Stimulated activated CD4-positive, alpha-beta T cell treated with anti-CD3 and anti-CD28 coated beads, Interleukin-1b, Interleukin-23, amount 100 ng/mL, for 24 hours (primary cell): ENCODE measurements at regions not wholly inside any gene's neighbourhood (a gene's known extent, or its start where the extent isn't known, plus 50 kb on each side); places are given as distances from the start of the nearest gene placed in this dataset.

Experiments used
- DNase-seq, 4 experiments: peaks; one replicate each; pipeline ENCODE4 v3.0.0-alpha.2; 2020; ENCODE audit warnings: low read depth in 4 of 4, low spot score in 1 of 4

- no peak for DNase-seq
These were observed 64.3 kb downstream of the DMRTA2 start for GRCh38 chr1:50358962-50359361.

DNA sequence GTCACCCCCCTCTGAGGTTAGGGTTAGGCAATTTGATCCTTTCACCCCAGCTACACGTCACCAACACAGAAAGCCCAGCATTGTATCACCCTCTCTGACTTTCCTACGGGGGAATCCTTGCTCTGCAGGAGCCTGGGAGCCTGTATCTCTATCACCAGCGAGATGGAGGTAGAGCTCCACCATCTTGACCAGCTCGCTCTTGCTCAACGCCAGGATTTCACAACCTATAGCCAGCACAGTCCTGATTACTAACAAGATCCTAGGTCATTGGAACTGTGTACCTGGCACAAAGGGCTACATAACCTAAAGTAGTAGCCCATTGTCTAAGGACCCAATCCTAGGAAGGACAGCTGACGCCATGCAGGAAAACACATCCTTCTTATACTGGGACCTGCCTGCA, 66.1 kb downstream of the DMRTA2 start:
- no peak for DNase-seq

DNA sequence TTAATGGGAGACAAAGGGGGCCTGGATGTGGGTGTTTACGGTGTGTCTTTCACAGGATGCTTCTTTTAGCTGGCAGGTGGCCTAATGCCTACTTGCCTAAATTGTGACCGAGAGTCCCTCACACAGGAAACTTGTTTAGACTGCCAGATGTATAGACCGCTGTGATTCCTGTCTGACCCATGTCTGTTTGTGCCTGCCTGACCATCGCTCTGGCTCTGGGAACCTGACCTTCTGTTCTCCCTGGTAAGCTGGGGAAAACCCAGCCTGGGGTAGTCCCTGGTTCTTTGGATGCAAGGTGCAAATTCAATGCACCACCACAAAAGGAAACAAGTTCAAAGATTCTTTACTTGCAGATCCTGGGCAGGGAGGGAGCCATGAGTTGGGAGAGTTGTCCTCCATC, 68.4 kb downstream of the DMRTA2 start:
- DNase-seq: no peak

DNA sequence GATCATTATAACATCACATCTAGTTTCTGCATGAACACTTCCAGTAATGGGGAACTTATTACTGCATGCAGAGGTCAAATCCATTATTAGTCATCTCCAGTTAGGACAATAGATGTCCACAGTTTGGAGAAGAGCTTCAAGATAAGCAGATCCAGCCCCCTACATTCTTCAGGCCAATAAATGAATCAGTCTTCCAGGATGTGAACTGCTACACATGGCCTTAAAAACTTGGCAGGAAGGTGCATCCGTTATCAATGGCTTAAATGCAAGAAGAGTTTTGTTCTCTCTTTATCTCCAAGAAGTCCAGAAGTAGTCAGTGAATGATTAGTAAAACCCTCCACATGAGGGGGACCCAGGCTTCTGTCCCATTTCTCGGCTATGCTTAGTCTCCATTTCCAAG, 70.8 kb downstream of the DMRTA2 start:
- DNase-seq: no peak

DNA sequence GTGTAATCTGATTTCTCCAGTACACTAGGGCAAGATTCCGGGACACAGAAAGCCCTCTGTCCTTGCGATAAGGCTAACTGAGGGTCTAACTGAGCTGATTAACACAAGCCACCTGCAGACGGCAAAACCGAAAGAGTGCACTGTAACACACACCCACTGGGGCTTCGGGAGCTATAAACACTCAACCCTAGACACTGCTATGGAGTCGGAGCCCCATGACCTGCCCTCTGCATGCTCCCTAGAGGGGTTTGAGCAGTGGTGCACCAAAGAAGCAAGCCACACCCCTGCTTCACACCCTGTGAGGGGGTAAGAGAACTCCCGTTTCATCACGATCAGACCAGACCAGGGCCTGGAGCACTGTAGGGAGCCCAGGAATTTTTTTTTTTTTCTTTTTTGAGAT, 72.4 kb downstream of the DMRTA2 start:
- DNase-seq: no peak

DNA sequence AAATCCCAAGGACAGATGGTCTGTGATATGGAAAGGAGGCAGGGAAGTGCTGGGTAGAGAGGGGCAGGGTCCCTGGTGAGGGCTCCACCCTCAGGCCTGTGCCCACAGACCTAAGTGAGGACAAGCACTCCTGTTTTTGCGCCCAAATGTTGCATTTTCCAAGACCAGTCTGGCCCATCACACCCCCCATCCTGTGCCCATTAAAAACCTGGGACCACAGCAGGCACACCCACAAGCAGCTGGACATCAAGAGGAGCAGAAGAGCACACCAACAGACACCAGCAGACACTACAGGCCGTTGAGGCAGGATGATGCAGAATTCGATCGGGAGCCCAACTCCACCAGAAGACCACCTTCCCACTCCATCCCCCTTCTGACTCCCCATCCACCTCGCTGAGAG, 72.8 kb downstream of the DMRTA2 start:
- no peak for DNase-seq

DNA sequence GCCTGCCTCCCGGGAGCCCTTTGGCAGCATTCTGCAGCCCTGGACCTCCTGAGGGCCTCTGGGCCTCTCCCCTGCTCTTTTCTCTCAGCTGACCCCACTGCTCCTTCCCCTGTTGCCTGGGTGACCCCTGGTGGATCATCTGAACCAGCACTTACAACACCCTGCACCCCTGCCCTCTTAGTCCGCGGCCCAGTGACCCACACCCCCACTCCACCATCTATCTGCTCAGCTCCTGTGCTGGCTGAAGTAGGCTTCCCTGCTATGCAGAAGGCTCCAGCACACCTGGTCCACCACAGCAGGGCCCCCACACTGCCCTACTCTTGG, 74.0 kb downstream of the DMRTA2 start:
- no peak for DNase-seq

GRCh38 chr1:50348449-50349241, 74.6 kb downstream of the DMRTA2 start:
- peak in 2 of 4 experiments; percentile 14 to 31 for DNase-seq

DNA sequence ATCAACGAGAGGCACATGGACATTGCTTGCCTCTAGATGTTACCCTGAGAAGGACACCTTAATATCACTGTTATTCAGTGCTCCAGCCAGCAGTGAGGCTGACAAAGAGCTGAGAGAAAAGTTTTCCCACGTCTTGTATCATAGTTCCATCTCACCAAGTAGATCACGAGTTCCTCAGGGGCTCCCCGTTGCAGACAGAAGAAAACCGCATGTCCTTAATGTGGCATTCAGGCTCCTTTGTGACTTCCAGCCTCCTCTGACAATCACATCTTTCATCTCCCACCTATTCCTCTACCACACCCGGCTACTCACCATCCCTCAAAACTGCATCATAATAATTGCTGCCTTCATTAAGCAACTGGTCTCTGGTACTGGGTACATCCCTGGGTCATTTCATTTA, 75.3 kb downstream of the DMRTA2 start:
- DNase-seq: no peak

GRCh38 chr1:50346621-50347020, 76.6 kb downstream of the DMRTA2 start:
- no peak for DNase-seq

DNA sequence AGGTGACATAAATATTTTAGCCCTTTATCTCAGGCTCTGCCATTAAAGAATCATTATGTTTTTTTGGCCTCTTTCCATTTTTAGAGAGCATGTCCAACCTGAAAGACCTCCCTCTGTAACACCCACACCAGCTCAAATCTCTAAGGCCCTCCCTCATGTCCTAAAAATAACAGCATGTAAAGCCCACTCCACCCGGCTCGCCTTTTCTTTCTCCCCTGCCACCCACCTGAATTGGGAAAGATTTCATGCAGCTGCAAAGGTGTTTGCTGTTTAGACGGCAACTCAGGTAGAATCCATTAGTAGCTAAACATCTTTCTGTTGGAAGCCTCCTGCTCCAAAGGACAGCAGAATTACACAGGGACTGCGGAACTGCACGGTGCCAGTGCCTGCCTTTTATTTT, 79.9 kb downstream of the DMRTA2 start:
- no peak for DNase-seq

DNA sequence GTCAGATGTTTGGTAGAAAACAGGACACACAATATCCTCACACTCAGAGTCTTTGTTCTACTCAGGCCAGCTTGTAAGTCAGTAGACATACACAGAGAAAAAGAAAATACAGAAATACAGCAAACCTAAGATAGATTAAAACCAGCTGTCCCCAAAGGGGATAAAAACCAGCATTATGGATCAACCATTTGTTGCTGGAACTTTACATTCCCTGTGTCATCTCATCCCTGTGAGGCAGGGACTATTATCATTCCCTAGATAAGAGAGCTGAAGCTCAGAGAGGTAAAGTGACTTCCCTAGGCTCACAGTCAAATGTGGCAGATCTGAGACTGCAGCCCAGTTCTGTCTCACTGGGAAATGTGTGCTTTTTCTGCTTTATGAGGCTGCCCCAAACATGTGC, 80.7 kb downstream of the DMRTA2 start:
- no peak for DNase-seq

DNA sequence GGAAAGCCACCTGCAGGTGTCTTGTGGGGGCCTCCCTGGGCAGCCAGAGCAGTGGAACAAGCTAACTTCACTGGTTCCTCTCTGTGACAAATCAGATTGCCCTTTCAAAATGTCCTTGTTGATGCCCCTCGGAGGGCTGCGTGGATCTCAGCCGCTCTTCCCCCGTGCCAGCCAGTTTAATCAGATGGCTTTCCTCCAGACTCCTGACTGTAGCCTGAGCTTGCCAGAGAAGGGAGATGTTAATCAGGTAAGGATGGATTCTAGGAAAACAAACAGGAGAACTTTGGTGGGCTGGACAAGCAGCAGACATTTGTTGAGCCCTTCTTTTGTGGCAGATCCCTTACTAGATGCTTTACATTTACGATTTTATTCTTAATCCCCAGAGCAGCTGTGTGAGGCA, 88.2 kb downstream of the DMRTA2 start:
- DNase-seq: no peak

- peak in 3 of 4 experiments; percentile 40 to 47 (median 42) for DNase-seq
These were observed 89.7 kb downstream of the DMRTA2 start for GRCh38 chr1:50333595-50333974.

GRCh38 chr1:50332941-50333594, 90.2 kb downstream of the DMRTA2 start:
- DNase-seq: peak in 3 of 4 experiments; percentile 5 to 14 (median 12)

DNA sequence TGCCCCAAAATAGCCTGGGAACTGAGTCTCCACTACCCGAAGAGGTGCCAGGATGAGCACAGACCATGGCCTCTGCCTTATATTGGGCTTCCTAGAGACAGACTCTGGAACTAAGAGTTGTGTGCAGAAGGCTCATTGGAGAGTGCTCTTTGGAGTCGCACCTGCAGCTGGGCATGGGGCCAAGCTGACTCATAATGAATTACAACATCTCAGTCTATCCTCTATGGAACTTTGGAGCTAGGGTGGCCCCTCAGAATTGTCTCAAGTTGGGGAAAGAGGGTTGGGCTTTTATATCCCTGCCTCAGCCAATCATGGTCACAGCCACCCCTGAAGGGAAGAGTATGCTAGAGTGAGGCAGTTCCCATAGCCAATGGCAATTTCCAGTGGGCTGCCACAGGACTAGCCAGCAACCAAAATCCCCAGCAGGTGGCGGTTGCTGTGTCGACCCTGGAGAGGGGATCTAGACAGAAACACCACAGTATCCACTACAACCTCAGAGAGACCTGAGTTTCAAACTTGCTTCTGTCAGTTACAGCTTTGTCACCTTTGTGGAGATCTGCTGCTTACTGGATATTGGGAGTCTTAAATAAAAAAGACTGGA, 93.8 kb downstream of the DMRTA2 start:
- DNase-seq: no peak

- DNase-seq: no peak
These were observed 94.7 kb downstream of the DMRTA2 start for GRCh38 chr1:50328552-50328951.

DNA sequence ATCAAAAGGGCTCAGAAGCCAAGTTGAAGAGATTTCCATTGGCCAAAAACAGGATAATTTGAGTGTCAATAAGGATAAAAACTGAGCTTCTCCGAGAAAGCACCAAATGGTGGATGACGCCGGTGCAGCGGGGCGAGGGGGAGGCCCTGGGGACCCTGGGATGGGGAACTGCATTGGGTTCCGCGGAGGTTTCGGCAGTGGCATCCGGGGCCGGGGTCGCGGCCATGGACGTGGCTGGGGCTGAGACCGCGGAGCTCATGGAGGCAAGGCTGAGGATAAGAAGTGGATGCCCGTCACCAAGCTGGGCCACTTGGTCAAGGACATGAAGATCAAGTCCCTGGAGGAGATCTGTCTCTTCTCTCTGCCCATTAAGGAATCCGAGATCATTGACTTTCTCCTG, 97.2 kb downstream of the DMRTA2 start:
- DNase-seq: no peak

DNA sequence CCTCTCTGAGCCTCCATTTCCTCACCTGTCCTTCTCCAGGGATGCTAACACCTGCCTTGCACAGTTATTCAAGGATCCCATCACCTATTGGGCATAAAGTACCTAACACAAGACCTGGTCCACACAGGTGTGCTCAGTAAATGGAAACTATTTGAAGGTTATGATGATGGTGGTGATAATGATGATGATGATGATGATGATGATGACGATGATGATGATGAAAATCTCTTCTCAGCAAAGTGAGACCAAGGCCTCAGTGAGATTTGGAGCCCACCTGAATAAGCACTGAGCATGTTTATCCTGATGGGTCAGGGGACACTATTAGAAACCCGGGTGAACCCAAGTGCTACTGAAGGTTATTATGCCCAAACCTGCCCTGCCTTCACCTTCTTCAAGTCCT, 100.7 kb downstream of the DMRTA2 start:
- no peak for DNase-seq

DNA sequence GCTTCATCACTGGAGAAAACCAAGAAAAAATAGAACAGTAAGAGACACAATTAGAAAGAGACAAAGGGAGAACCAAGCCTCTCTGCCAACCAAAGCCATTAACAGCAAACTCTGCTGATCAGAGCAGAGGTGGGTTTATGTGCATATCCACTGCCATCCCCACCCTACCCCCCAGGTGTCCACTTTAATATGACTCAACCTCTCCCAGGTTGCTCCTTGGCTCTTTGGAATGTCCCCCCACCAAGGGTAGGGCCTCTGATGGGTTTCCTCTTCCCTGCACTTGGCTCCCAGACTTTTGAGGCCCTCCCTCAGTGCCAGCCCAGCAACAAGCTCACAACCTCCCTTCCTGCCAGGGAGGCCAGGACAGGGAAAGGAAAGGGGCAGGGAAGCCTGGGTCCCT, 104.8 kb downstream of the DMRTA2 start:
- no peak for DNase-seq

DNA sequence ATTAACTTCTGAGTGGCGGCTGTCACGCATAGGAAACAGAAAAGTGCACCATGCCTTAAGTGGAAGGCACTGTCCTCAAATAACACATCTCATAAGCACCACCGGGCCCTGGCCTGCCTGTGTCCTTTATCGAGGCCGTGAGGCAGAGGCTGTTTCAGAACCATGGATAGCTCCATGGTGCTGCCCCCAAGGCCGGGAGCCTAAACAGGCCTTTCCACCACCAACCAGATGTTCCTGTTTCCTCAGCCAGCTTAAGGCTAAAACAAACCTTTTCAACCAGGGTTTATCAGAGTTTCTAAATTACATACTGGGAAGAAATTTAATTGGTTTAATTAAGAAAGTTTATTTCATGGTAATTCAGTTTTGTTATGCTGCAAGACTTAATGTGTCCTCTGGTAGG, 114.4 kb downstream of the DMRTA2 start:
- no peak for DNase-seq

DNA sequence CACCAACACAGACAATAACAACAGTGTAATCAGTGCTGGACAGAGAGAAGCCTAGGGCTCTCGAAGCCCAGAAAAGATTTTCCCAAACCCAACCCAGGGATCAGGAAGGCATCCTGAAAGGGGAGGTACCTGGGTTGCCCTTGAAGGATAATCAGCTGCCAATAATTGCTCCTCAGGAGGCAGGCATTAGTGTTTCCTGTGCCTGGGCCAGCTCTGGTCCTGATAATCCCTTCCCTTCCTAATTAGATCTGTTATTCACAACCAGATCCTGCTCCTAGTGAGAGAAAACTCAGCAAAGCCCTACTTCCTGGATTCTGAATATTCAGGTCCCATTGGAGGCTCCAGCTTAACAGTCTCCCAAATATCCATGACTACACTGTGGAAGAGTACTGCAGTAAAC, 117.4 kb downstream of the DMRTA2 start:
- no peak for DNase-seq

DNA sequence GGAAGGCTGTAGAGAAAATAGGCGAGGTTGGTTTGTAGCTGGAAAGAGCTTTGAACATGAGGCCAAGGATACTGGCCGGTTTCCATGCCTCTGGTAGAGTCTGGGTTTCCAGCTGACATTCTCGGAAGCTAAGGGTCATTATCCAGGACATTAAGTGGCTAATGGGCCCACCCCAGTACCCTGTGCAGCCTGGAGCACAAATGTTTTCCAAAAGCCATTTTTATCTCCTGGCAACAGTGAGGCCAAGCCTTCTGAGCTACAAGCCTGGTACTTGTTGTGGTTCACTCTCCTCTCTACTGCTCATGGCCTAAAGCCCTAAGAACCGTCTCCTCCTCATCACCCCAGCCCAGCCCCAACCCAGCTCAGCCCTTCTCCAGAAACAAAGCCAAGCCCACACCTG, 122.9 kb downstream of the DMRTA2 start:
- no peak for DNase-seq
